ENCODE measurements at regions not wholly inside any gene's neighbourhood (a gene's known extent, or its start where the extent isn't known, plus 50 kb on each side); places are given as distances from the start of the nearest gene placed in this dataset.
"Not testable (repeated sequence)": the region's sequence is repeated elsewhere in the genome, so short reads cannot be mapped to it uniquely, and the experiment has no call there.

GRCh38 chr17:70447588-70447987 lies 278.3 kb downstream of the KCNJ2 start:
- DNase-seq (ENCODE audit: low spot score) = no peak

- not testable (repeated sequence) for DNase-seq (ENCODE audit: low spot score)
Observed at GRCh38 chr17:70453075-70453474, 283.7 kb downstream of the KCNJ2 start.

- DNase-seq (ENCODE audit: low spot score) = no peak
Observed at GRCh38 chr17:70454377-70454776, 285.0 kb downstream of the KCNJ2 start.

DNA sequence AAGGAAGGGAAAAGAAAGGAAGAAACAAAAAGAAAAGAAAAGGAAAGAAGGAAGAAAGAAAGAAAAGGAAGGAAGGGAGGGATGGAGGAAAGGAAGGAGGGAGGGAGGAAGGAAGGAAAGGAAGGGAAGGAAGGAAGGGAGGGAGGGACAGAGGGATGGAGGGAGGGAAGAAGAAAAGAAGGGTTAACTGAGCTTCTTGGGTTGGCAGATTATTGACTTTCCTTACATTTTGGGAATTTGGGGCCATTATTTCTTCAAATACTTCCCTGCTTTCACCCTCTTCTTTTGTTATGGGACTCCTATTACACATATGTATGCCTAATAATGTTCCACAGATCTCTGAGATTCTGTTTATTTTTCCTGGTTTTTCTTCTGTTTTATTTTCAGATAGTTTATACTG lies 285.6 kb downstream of the KCNJ2 start:
- DNase-seq (ENCODE audit: low spot score) = no peak

- no peak for DNase-seq (ENCODE audit: low spot score)
Observed at GRCh38 chr17:70464995-70465394, 295.7 kb downstream of the KCNJ2 start.

DNA sequence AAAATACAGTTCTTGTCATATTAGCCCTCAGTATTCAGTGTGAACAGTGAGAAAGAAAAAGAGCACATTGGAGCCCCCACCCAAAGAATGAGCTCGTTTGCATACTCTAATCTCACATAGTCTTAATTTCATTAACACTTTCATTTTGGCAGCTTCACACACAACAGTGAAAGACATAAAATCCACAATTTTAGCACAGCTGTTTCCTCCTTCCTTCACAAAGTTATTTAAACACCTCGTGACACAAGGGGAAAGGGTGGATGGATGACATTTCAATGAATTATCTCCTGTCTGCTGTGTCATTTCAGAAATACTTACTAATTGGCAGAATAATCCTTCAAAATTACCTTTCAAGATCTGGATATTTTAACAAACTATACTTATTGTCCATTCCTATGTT lies 299.3 kb downstream of the KCNJ2 start:
- DNase-seq (ENCODE audit: low spot score) = no peak

- no peak for DNase-seq (ENCODE audit: low spot score)
Observed at GRCh38 chr17:70473049-70473448, 303.7 kb downstream of the KCNJ2 start.

- DNase-seq (ENCODE audit: low spot score) = no peak
Observed at GRCh38 chr17:70476368-70476767, 307.0 kb downstream of the KCNJ2 start.

- DNase-seq (ENCODE audit: low spot score) = no peak
Observed at GRCh38 chr17:70478902-70479301, 309.6 kb downstream of the KCNJ2 start.

DNA sequence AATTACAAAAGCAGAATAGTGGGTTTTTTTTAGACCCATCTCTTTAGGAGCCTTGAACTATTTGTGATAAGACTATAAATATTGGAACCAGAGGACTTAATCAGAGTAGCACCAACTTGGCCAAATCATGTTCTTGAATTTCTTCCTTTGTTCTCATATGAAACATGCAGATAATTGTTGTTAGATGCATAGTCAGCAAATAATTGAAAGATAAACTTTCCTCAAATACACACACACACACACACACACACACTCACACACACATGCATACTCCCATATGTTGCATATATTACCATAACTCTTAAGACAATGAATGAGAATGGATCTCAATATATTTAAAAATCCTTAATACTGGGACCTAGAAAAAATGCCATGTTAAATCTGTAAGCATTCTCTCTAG lies 310.4 kb downstream of the KCNJ2 start:
- no peak for DNase-seq (ENCODE audit: low spot score)

- DNase-seq (ENCODE audit: low spot score) = no peak
Observed at GRCh38 chr17:70483624-70484023, 314.3 kb downstream of the KCNJ2 start.

GRCh38 chr17:70484050-70484449 lies 314.7 kb downstream of the KCNJ2 start:
- no peak for DNase-seq (ENCODE audit: low spot score)

GRCh38 chr17:70484496-70484895 lies 315.2 kb downstream of the KCNJ2 start:
- DNase-seq (ENCODE audit: low spot score) = no peak

- no peak for DNase-seq (ENCODE audit: low spot score)
Observed at GRCh38 chr17:70492368-70492767, 323.0 kb downstream of the KCNJ2 start.

GRCh38 chr17:70493277-70493874 lies 324.0 kb downstream of the KCNJ2 start:
- DNase-seq (ENCODE audit: low spot score) = no peak

- DNase-seq (ENCODE audit: low spot score) = no peak
Observed at GRCh38 chr17:70498631-70499030, 329.3 kb downstream of the KCNJ2 start.

GRCh38 chr17:70499067-70499786 lies 329.9 kb downstream of the KCNJ2 start:
- DNase-seq (ENCODE audit: low spot score) = no peak

GRCh38 chr17:70503449-70503848 lies 334.1 kb downstream of the KCNJ2 start:
- DNase-seq (ENCODE audit: low spot score) = no peak

DNA sequence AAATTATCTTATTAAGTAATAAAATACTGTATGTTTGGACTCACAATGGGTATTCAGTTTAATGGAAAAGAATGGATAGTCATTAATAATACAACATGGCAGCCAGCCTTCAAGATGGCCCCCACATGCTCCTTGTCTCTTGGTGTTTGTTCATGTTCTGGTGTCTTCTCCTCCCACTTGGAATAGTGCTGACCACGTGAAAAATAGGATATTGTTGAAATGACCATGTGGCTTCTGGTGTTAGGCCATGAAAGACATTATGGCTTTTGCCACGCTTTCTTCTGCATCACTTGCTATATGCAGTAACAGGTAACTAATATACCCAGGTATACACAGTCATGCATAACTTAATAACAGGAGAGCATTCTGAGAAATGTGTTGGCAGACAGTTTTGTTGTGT lies 341.0 kb downstream of the KCNJ2 start:
- DNase-seq (ENCODE audit: low spot score) = no peak

DNA sequence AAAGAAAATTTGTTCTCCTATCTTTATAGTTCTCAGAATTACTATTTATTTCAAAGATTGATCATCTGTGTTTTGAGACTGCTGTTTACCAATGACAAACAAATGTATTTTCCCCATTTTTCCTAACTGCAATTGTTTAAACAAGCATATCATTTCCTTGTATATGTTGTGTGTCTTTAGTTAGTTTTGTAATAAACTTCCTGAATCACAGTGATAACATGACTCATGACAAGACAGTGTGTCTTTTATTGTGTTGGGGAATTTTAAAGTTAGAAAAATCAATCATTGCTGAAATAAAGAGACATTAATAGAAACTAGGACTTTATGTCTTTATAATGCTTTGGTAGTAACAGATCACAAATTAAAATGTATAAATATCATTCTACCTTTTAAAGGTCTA lies 348.5 kb downstream of the KCNJ2 start:
- DNase-seq (ENCODE audit: low spot score) = no peak

DNA sequence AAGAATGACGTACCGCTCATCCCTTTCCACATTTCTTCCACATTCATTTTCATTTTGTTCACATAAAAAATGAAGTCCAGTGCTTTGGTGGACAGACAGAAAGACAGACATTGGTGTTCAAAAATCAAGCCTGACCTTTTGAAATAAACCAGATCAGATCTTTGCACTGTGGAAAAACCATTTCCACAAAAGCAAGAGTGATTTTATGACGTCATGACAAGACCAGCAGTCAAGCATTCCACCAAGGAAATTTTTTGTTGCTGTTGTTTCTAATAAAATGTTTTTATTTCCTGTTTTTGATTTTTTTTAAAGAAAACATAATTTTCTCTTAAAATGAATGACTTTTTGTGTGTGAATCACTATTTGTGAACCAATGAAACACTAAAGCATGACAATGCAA lies 350.0 kb downstream of the KCNJ2 start:
- DNase-seq (ENCODE audit: low spot score) = no peak

DNA sequence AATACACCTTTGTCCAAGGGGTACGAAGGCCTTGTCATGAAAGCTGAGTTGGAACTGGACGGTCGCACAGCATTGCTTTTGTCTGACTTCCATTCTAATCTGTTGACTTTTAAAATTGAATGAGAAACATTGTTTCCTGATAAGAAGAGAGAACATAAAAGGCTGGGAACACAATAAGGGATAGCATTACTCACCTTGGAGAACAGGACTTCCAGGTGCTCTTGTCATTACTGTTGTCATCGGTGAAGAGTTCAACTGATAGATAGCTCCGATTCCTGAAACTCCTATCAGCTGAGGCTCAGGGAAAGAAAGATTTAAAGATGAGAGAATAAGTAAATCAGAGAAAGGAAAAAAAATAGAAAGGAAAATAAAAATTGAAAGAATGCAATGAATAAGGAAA lies 351.1 kb downstream of the KCNJ2 start:
- DNase-seq (ENCODE audit: low spot score) = no peak

DNA sequence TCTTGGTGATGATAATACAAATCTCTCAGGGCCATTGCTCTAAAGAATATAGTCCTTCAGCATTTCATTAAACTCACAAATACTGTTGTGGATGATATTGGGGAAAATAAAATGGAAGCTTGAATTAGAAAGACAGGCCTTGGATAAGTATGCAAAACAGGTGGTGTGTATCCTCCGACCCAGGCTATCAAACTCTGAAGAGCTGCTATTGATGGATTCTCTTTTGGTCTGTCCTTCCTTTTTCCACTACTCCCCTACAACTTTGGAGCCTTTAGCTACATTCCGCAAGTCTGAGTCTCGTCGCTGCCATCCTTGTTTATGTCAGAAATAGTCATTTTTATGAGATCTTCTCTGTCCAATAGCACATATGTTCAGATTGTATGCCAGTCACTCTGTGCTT lies 351.6 kb downstream of the KCNJ2 start:
- DNase-seq (ENCODE audit: low spot score) = no peak

- DNase-seq (ENCODE audit: low spot score) = no peak
Observed at GRCh38 chr17:70521821-70522256, 352.5 kb downstream of the KCNJ2 start.
